A673 (cell line): ENCODE measurements at regions not wholly inside any gene's neighbourhood (a gene's known extent, or its start where the extent isn't known, plus 50 kb on each side); places are given as distances from the start of the nearest gene placed in this dataset.

Experiments used
- EZH2 ChIP-seq: fragments of 200-600 bp; sonication (generic); IDR thresholded peaks from 2 replicates; pipeline ENCODE4 v1.6.1; 2017; ENCODE audit warnings: borderline replicate concordance, low read depth, mild to moderate bottlenecking, mixed read lengths, antibody characterized with exemption, low read length; ENCODE audit not compliant: poor library complexity, severe bottlenecking
- TF ChIP-seq, protein P1 (sequence below): fragments of 300-800, 200-600 bp; sonication (generic); conservative IDR thresholded peaks from 2 replicates; pipeline ENCODE4 v1.5.1; 2017; ENCODE audit warnings: low read depth, mild to moderate bottlenecking, antibody characterized with exemption, low read length, moderate library complexity, mixed read lengths

DNA sequence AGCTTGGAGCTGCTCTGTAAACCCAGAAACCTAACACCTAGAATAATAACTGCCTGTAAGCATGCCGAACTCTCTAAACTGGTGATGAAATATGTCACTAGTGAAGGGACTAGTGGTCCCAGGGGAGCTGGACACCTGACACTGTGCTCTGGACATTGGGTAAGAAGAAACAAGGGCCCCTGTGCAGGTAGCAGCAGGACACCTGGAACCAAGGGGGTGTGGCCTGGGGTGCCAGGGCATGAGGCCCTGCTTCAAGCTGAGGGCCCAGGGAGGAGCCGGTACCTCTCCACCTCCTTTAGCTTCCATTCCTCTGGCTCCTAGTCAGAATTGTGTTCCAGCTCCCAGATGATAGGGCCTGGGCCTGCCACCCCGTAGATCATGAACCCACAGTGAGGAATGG, 263.2 kb downstream of the OGFRL1 start:
- TF ChIP-seq, protein P1, sequence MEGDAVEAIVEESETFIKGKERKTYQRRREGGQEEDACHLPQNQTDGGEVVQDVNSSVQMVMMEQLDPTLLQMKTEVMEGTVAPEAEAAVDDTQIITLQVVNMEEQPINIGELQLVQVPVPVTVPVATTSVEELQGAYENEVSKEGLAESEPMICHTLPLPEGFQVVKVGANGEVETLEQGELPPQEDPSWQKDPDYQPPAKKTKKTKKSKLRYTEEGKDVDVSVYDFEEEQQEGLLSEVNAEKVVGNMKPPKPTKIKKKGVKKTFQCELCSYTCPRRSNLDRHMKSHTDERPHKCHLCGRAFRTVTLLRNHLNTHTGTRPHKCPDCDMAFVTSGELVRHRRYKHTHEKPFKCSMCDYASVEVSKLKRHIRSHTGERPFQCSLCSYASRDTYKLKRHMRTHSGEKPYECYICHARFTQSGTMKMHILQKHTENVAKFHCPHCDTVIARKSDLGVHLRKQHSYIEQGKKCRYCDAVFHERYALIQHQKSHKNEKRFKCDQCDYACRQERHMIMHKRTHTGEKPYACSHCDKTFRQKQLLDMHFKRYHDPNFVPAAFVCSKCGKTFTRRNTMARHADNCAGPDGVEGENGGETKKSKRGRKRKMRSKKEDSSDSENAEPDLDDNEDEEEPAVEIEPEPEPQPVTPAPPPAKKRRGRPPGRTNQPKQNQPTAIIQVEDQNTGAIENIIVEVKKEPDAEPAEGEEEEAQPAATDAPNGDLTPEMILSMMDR: no peak
- TF ChIP-seq EZH2: no peak
